Neural crest cell (in vitro differentiated cells): ENCODE measurements at regions not wholly inside any gene's neighbourhood (a gene's known extent, or its start where the extent isn't known, plus 50 kb on each side); places are given as distances from the start of the nearest gene placed in this dataset.

Source experiments
- DNase-seq: peaks from one replicate; pipeline ENCODE4 v3.0.0; 2021; ENCODE audit warnings: low read depth, mixed read lengths, low spot score
- H3K27ac Mint-ChIP-seq: one replicate; pipeline ENCODE4 v1.8.0; 2021; ENCODE audit warnings: mild to moderate bottlenecking, mixed read lengths; ENCODE audit not compliant: unreplicated experiment
- H3K27me3 Mint-ChIP-seq: 2 replicates; pipeline ENCODE4 v1.8.0; 2021; ENCODE audit warnings: low read depth, mild to moderate bottlenecking, mixed read lengths
- H3K36me3 Mint-ChIP-seq: 2 replicates; pipeline ENCODE4 v1.8.0; 2021; ENCODE audit warnings: low read depth, mild to moderate bottlenecking, mixed read lengths
- H3K4me1 Mint-ChIP-seq: 2 replicates; pipeline ENCODE4 v1.8.0; 2021; ENCODE audit warnings: mixed read lengths
- H3K4me3 Mint-ChIP-seq: one replicate; pipeline ENCODE4 v1.8.0; 2021; ENCODE audit warnings: mild to moderate bottlenecking, mixed read lengths
- H3K9me3 Mint-ChIP-seq: 2 replicates; pipeline ENCODE4 v1.8.0; 2021; ENCODE audit warnings: mixed read lengths
- CTCF ChIP-seq: fragments of 200-600 bp; sonication (generic); conservative IDR thresholded peaks from 2 replicates; pipeline ENCODE4 v1.5.0; 2021; ENCODE audit warnings: antibody characterized with exemption, mild to moderate bottlenecking

- H3K27me3 Mint-ChIP-seq: no peaks in the 10 kb centered on the region
- no peak overlapping the region for H3K27ac Mint-ChIP-seq
These were observed 798.8 kb downstream of the CDH9 start for GRCh38 chr5:26239588-26239987.

GRCh38 chr5:26237489-26237888 is 800.9 kb downstream of the CDH9 start:
- Mint-ChIP-seq H3K9me3 (peaks cover 5% of the 10 kb centered on the region), H3K27ac (no peak overlapping the region), H3K4me3 (no peak overlapping the region), H3K36me3 (peaks cover 6% of the 10 kb centered on the region), H3K4me1 (no peaks in the 10 kb centered on the region), H3K27me3 (no peaks in the 10 kb centered on the region)
- no peak for TF ChIP-seq CTCF
- DNase-seq: no peak

More at GRCh38 chr5:26239588-26239987, 798.8 kb downstream of the CDH9 start:
- no peak for TF ChIP-seq CTCF
- H3K36me3 Mint-ChIP-seq: peaks cover 4% of the 10 kb centered on the region
- DNase-seq: no peak
- no peak overlapping the region for H3K4me3 Mint-ChIP-seq
- H3K4me1 Mint-ChIP-seq: no peaks in the 10 kb centered on the region
- H3K9me3 Mint-ChIP-seq: peaks cover 3% of the 10 kb centered on the region

GRCh38 chr5:26236936-26237335 is 801.5 kb downstream of the CDH9 start:
- no peak overlapping the region for H3K4me3 Mint-ChIP-seq
- no peak overlapping the region for H3K27ac Mint-ChIP-seq
- H3K9me3 Mint-ChIP-seq: peaks cover 5% of the 10 kb centered on the region
- H3K4me1 Mint-ChIP-seq: no peaks in the 10 kb centered on the region
- peaks cover 6% of the 10 kb centered on the region for H3K36me3 Mint-ChIP-seq
- no peaks in the 10 kb centered on the region for H3K27me3 Mint-ChIP-seq
- no peak for DNase-seq
- TF ChIP-seq CTCF: no peak

- peaks cover 5% of the 10 kb centered on the region for H3K9me3 Mint-ChIP-seq
These were observed 805.7 kb downstream of the CDH9 start for GRCh38 chr5:26232706-26233105.

GRCh38 chr5:26231316-26231715 is 807.1 kb downstream of the CDH9 start:
- DNase-seq: no peak
- Mint-ChIP-seq H3K4me3 (no peak overlapping the region), H3K36me3 (peaks cover 19% of the 10 kb centered on the region), H3K27me3 (no peaks in the 10 kb centered on the region), H3K27ac (no peak overlapping the region), H3K4me1 (no peaks in the 10 kb centered on the region), H3K9me3 (peaks cover 9% of the 10 kb centered on the region)
- TF ChIP-seq CTCF: no peak

More at GRCh38 chr5:26232706-26233105, 805.7 kb downstream of the CDH9 start:
- no peaks in the 10 kb centered on the region for H3K4me1 Mint-ChIP-seq
- H3K27ac Mint-ChIP-seq: no peak overlapping the region
- no peak overlapping the region for H3K4me3 Mint-ChIP-seq
- TF ChIP-seq CTCF: no peak
- H3K27me3 Mint-ChIP-seq: no peaks in the 10 kb centered on the region
- DNase-seq: no peak
- H3K36me3 Mint-ChIP-seq: peaks cover 10% of the 10 kb centered on the region

GRCh38 chr5:26229848-26230247 is 808.5 kb downstream of the CDH9 start:
- DNase-seq: no peak
- H3K4me3 Mint-ChIP-seq: no peak overlapping the region
- no peaks in the 10 kb centered on the region for H3K27me3 Mint-ChIP-seq
- H3K27ac Mint-ChIP-seq: no peak overlapping the region
- peaks cover 26% of the 10 kb centered on the region for H3K36me3 Mint-ChIP-seq
- peaks cover 17% of the 10 kb centered on the region for H3K9me3 Mint-ChIP-seq
- no peaks in the 10 kb centered on the region for H3K4me1 Mint-ChIP-seq
- TF ChIP-seq CTCF: no peak
